HG03196 (cell line): ENCODE measurements at regions not wholly inside any gene's neighbourhood (a gene's known extent, or its start where the extent isn't known, plus 50 kb on each side); places are given as distances from the start of the nearest gene placed in this dataset.
"Not testable (repeated sequence)": the region's sequence is repeated elsewhere in the genome, so short reads cannot be mapped to it uniquely, and the experiment has no call there.

Experiments
- ATAC-seq: cut with Tn5 transposase; IDR thresholded peaks from one replicate; pipeline ENCODE4 v1.9.1; 2021; ENCODE audit not compliant: unreplicated experiment

- ATAC-seq, result no peak
Observed at GRCh38 chr5:128784726-128785125, 180.6 kb upstream of the SLC27A6 start.

GRCh38 chr5:128791312-128791711 is 174.0 kb upstream of the SLC27A6 start:
- no peak for ATAC-seq

GRCh38 chr5:128796506-128796905 is 168.8 kb upstream of the SLC27A6 start:
- no peak for ATAC-seq

GRCh38 chr5:128798871-128799270 is 166.4 kb upstream of the SLC27A6 start:
- ATAC-seq, result no peak

GRCh38 chr5:128799945-128800344 is 165.3 kb upstream of the SLC27A6 start:
- no peak for ATAC-seq

GRCh38 chr5:128800377-128800776 is 164.9 kb upstream of the SLC27A6 start:
- no peak for ATAC-seq

GRCh38 chr5:128813317-128814070 is 151.8 kb upstream of the SLC27A6 start:
- no peak for ATAC-seq

GRCh38 chr5:128815201-128815600 is 150.1 kb upstream of the SLC27A6 start:
- ATAC-seq, result no peak

GRCh38 chr5:128825826-128826225 is 139.5 kb upstream of the SLC27A6 start:
- ATAC-seq, result no peak

- ATAC-seq, result no peak
Observed at GRCh38 chr5:128826275-128826674, 139.0 kb upstream of the SLC27A6 start.

- no peak for ATAC-seq
Observed at GRCh38 chr5:128836571-128836970, 128.7 kb upstream of the SLC27A6 start.

GRCh38 chr5:128838623-128839022 is 126.7 kb upstream of the SLC27A6 start:
- no peak for ATAC-seq

GRCh38 chr5:128842241-128842640 is 123.0 kb upstream of the SLC27A6 start:
- no peak for ATAC-seq

GRCh38 chr5:128844354-128844923 is 120.8 kb upstream of the SLC27A6 start:
- ATAC-seq, result no peak

GRCh38 chr5:128850049-128850448 is 115.2 kb upstream of the SLC27A6 start:
- ATAC-seq, result no peak

GRCh38 chr5:128854931-128855330 is 110.4 kb upstream of the SLC27A6 start:
- ATAC-seq, result no peak

GRCh38 chr5:128857076-128857677 is 108.1 kb upstream of the SLC27A6 start:
- ATAC-seq, result no peak

- no peak for ATAC-seq
Observed at GRCh38 chr5:128858995-128859394, 106.3 kb upstream of the SLC27A6 start.

GRCh38 chr5:128861155-128861554 is 104.1 kb upstream of the SLC27A6 start:
- ATAC-seq, result not testable (repeated sequence)

- ATAC-seq, result no peak
Observed at GRCh38 chr5:128869970-128870369, 95.3 kb upstream of the SLC27A6 start.

GRCh38 chr5:128870373-128870772 is 94.9 kb upstream of the SLC27A6 start:
- ATAC-seq, result no peak

GRCh38 chr5:128870923-128871322 is 94.4 kb upstream of the SLC27A6 start:
- ATAC-seq, result no peak
